ENCODE measurements at regions not wholly inside any gene's neighbourhood (a gene's known extent, or its start where the extent isn't known, plus 50 kb on each side); places are given as distances from the start of the nearest gene placed in this dataset.
A peak's percentile ranks its signal among the peaks of the same experiment; 100 is the strongest.

- no peak for DNase-seq (ENCODE audit: low read depth)
These were observed 262.6 kb upstream of the LYZL1 start for GRCh38 chr10:29026065-29026797.

GRCh38 chr10:29026802-29027580 is 261.9 kb upstream of the LYZL1 start:
- no peak for DNase-seq (ENCODE audit: low read depth)

- no peak for DNase-seq (ENCODE audit: low read depth)
These were observed 260.4 kb upstream of the LYZL1 start for GRCh38 chr10:29028486-29028885.

DNA sequence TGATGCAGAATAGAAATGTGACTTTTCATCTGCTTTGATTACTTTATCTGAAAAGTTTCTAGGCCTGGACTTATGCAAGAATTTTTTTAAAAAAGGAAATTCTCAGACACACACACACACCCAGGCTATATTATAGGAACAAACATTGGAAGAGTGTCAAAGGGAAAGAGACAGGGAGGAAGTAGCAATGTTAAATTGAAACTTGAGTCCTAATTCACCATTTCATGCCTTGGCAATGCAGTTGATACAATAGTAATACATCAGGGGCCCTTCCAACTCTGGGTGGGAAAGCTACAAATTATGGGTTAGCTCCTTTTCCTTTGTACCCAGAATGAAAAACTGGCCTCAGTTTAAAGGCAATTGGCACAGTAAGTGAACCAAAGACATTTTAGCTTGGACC is 258.0 kb upstream of the LYZL1 start:
- DNase-seq (ENCODE audit: low read depth): no peak

GRCh38 chr10:29032169-29032568 is 256.7 kb upstream of the LYZL1 start:
- no peak for DNase-seq (ENCODE audit: low read depth)

DNA sequence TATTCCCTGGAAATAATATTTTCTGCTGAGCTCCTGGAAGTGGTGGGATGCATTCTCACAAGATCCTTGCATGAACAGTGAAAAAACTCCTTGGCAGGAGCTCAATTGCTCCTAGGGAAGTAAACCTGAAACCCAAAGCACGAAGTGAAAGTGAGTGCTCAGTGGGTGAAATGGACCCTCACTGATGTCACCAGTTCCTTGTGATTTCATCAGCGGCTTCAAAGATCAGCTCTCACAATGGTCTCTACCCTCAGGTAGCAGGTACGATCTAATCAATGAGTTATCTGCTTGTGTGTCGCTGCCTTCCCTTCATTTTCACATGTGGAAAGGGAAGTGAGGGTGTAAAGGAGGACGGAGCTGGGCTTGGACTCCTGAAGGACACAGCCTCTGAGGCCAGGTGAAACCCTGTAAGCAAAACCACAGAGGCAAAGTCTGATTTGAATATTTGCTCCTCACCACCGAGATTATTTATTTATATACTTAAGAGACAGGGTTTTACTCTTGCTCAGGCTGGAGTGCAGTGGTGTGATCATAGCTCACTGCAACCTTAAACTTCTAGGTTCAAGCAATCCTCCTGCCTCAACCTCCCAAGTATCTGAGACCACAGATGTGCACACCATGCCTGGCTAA is 255.4 kb upstream of the LYZL1 start:
- DNase-seq (ENCODE audit: low read depth): no peak

DNA sequence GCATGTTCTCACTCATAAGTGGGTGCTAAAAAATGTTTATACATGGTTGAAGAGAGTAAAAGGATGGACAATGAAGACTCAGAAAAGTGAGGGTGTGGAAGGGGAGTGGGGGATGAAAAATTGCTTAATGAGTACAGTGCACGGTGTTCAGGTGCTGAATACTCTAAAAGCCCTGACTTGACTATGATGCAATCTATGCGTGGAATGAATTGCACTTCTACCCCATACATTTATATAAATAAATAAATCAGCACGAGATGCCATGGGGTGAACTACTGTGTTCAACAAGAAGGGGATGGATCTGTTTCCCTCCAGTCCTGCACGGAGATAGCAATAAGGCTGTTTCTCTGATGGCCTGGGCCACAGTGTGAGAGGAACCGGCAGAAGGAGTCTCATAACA is 254.3 kb upstream of the LYZL1 start:
- no peak for DNase-seq (ENCODE audit: low read depth)

DNA sequence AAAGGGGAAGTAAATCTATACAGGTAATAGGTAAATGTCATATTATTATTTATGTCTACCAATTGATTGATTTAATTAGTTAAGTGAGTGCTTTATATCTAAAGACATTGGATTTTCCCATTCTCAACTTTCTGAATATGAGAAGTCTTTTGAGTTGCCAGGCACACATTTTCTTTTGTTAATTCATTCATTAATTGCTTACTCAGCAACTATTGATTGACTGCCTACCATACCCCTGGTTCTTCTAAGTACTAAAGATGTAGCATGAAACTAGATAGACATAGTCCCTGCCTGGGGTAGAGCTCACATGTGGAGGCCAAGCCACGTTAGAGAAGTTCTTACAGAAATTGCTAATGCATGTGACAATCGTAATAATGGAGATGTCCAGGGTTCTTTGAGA is 253.1 kb upstream of the LYZL1 start:
- no peak for DNase-seq (ENCODE audit: low read depth)

- DNase-seq (ENCODE audit: low read depth): no peak
These were observed 251.3 kb upstream of the LYZL1 start for GRCh38 chr10:29037348-29038113.

GRCh38 chr10:29039091-29039490 is 249.8 kb upstream of the LYZL1 start:
- DNase-seq (ENCODE audit: low read depth): no peak

GRCh38 chr10:29039677-29040189 is 249.1 kb upstream of the LYZL1 start:
- DNase-seq (ENCODE audit: low read depth): peak; percentile 43

DNA sequence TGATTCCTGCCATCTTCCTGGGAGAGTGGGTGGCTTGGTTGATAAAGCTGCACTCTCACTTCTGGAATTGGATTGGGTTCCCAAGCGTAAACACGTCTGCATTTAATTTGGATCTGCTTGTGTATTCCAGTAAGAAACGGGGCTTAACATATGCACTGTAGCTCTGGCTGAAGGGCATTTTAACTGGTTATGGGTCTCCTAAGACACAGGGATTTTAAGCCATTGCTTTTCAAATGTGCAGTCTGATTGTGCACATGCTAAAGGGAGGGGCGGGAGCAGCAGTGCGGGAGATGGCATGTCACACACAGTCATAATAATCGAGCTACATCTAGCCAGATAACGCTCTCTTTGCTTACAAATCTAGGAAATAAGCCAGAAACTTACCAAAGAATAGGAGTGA is 247.3 kb upstream of the LYZL1 start:
- DNase-seq (ENCODE audit: low read depth): no peak

DNA sequence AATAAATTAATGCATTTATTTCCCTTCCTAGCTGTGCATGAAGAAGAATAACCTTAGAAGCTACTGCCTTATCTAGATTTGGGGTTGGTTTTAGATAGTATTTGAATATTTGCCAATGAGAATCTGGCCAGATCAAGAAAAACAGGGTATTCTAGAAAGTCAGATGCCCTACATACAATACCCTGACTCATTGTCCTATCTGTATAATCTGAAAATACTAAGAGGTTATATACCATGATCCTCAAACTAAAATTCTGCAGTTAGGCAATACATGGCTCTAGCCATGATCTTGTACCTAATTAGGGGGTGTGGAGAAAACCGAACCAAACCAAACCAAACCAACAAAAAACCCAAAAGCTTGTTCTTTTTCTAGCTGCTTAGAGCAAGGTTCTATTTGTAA is 240.4 kb upstream of the LYZL1 start:
- DNase-seq (ENCODE audit: low read depth): no peak

DNA sequence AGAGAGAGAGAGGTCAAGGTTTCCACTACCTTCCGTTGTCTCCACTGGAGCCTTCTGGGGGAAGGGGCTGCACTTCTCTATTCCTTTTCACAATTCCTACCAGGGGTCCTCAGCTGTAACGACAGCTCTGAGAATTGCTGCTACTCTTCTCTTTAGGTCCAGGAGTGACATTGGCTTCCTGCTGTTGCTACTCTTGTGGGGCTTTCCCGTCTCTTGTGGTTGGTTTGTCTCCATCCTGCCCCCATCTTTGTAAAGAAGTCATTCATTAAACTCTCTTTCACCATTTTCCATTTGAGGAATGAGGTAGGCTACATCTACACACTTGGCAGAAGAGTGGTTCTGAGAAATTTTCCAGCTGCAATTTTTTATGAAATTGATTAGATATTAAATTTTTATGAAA is 238.8 kb upstream of the LYZL1 start:
- DNase-seq (ENCODE audit: low read depth): no peak

DNA sequence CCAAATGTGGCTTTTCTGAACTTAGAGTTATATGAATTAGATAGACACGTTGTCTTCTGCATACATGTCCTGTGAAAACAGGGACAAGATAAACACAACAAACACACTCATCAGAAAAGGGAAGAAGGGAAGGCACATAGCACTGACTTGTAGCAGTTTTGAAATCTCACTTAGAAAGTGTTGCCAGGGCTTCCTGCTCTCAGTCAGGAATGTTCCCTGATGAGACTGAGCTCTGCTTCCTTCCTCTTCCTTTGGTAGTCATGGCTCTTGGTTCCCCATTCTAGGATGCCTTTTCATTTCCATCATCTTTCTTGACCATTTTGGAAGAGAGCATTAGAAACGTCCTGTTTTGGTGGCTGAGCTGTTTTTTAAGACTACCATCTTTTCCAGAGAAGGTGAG is 233.8 kb upstream of the LYZL1 start:
- no peak for DNase-seq (ENCODE audit: low read depth)

GRCh38 chr10:29056729-29057128 is 232.1 kb upstream of the LYZL1 start:
- peak; percentile 10 for DNase-seq (ENCODE audit: low read depth)

GRCh38 chr10:29057822-29058331 is 231.0 kb upstream of the LYZL1 start:
- DNase-seq (ENCODE audit: low read depth): no peak

- peak; percentile 1 for DNase-seq (ENCODE audit: low read depth)
These were observed 224.8 kb upstream of the LYZL1 start for GRCh38 chr10:29063806-29064644.

DNA sequence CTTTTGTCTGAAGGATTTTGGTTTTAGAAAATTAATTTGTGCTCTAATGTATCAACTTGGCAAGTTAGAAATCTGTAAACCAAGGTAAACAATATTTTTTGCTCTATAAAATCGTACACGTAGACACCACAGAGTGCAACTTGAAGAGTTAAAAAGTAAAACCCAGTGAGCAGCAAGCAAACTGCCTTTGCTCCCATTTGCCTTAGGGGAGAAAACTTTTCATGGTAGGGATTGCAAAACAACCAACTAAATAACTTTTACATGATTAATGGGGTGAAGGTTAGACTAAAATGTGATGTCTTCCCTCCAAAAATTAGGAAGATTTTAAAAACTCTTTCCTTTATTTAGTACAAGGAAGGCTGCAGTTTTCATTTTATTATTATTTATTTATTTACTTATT is 224.2 kb upstream of the LYZL1 start:
- DNase-seq (ENCODE audit: low read depth): no peak

- DNase-seq (ENCODE audit: low read depth): no peak
These were observed 221.7 kb upstream of the LYZL1 start for GRCh38 chr10:29067161-29067560.

- no peak for DNase-seq (ENCODE audit: low read depth)
These were observed 221.2 kb upstream of the LYZL1 start for GRCh38 chr10:29067628-29068027.
